Mesendoderm (in vitro differentiated cells): ENCODE measurements at regions not wholly inside any gene's neighbourhood (a gene's known extent, or its start where the extent isn't known, plus 50 kb on each side); places are given as distances from the start of the nearest gene placed in this dataset.

Experiments
- DNase-seq: peaks from one replicate; pipeline ENCODE4 v3.0.0; 2013
- H2AK5ac ChIP-seq: 2 replicates; pipeline ENCODE4 v1.6.1; 2013; ENCODE audit warnings: low read length, inconsistent platforms
- H2BK120ac ChIP-seq: 2 replicates; pipeline ENCODE4 v1.6.1; 2013; ENCODE audit warnings: low read depth, mild to moderate bottlenecking, low read length, moderate library complexity, mixed read lengths
- H2BK15ac ChIP-seq: replicated peaks from 2 replicates; pipeline ENCODE4 v1.6.1; 2013; ENCODE audit warnings: low read depth, mild to moderate bottlenecking, moderate library complexity
- H2BK5ac ChIP-seq: 2 replicates; pipeline ENCODE4 v1.6.1; 2013; ENCODE audit warnings: low read length, inconsistent platforms
- H3K18ac ChIP-seq: 2 replicates; pipeline ENCODE4 v1.6.1; 2013; ENCODE audit warnings: mild to moderate bottlenecking, low read length, mixed read lengths
- H3K23ac ChIP-seq: one replicate; pipeline ENCODE4 v1.6.1; 2013; ENCODE audit warnings: low read length
- H3K27ac ChIP-seq: 2 replicates; pipeline ENCODE4 v1.5.1; 2013; ENCODE audit warnings: low read depth, mild to moderate bottlenecking, inconsistent platforms, low read length, moderate library complexity
- H3K27me3 ChIP-seq: 2 replicates; pipeline ENCODE4 v1.6.1; 2013; ENCODE audit warnings: low read length, control low read depth, mild to moderate bottlenecking, inconsistent platforms; ENCODE audit not compliant: insufficient read depth, poor library complexity
- H3K36me3 ChIP-seq: 2 replicates; pipeline ENCODE4 v1.6.1; 2013; ENCODE audit warnings: low read length, inconsistent platforms; ENCODE audit not compliant: control insufficient read depth, insufficient read depth
- H3K4ac ChIP-seq: one replicate; pipeline ENCODE4 v1.6.1; 2013; ENCODE audit warnings: low read depth, mild to moderate bottlenecking, low read length, moderate library complexity
- H3K4me1 ChIP-seq: 2 replicates; pipeline ENCODE4 v1.6.1; 2013; ENCODE audit warnings: low read depth, low read length, inconsistent platforms; ENCODE audit not compliant: control insufficient read depth
- H3K4me2 ChIP-seq: 2 replicates; pipeline ENCODE4 v1.6.1; 2013; ENCODE audit warnings: low read length
- H3K4me3 ChIP-seq: 2 replicates; pipeline ENCODE4 v1.5.1; 2013; ENCODE audit warnings: mild to moderate bottlenecking, low read length
- H3K56ac ChIP-seq: one replicate; pipeline ENCODE4 v1.6.1; 2013; ENCODE audit warnings: low read length
- H3K79me1 ChIP-seq: 2 replicates; pipeline ENCODE4 v1.6.1; 2013; ENCODE audit warnings: low read length, inconsistent platforms
- H3K79me2 ChIP-seq: 2 replicates; pipeline ENCODE4 v1.6.1; 2013; ENCODE audit warnings: mild to moderate bottlenecking, low read length; ENCODE audit not compliant: control insufficient read depth, insufficient read depth
- H3K9ac ChIP-seq: 2 replicates; pipeline ENCODE4 v1.6.1; 2013; ENCODE audit warnings: low read length, inconsistent platforms
- H4K5ac ChIP-seq: one replicate; pipeline ENCODE4 v1.6.1; 2013; ENCODE audit warnings: low read length
- H4K8ac ChIP-seq: one replicate; pipeline ENCODE4 v1.6.1; 2013; ENCODE audit warnings: low read depth, mild to moderate bottlenecking, control low read depth, low read length, moderate library complexity
- WGBS: extraction: QIAGEN DNeasy Blood & Tissue Kit; methylation state at CpG from one replicate; pipeline ENCODE4 v1.1.7; 2013; ENCODE audit warnings: low lambda C conversion rate, missing lambda C conversion rate; ENCODE audit not compliant: insufficient coverage; ENCODE audit errors: extremely low coverage; 5-methylcytosine and 5-hydroxymethylcytosine counted together

GRCh38 chr17:34761646-34762045 lies 182.3 kb downstream of the TMEM132E start:
- no peak overlapping the region for H3K27ac ChIP-seq
- no peak overlapping the region for H3K4ac ChIP-seq
- WGBS: no CpG with 5 or more reads among the region's 4 CpGs
- H3K79me1 ChIP-seq: no peaks in the 10 kb centered on the region
- no peak overlapping the region for H3K18ac ChIP-seq
- H4K8ac ChIP-seq: no peak overlapping the region
- no peak overlapping the region for H3K4me2 ChIP-seq
- H4K5ac ChIP-seq: no peak overlapping the region
- H2AK5ac ChIP-seq: no peak overlapping the region
- H3K27me3 ChIP-seq: no peaks in the 10 kb centered on the region
- H3K79me2 ChIP-seq: no peaks in the 10 kb centered on the region
- H3K36me3 ChIP-seq: no peaks in the 10 kb centered on the region
- H3K4me3 ChIP-seq: no peak overlapping the region
- H3K9ac ChIP-seq: no peak overlapping the region
- no peaks in the 10 kb centered on the region for H3K4me1 ChIP-seq
- H2BK5ac ChIP-seq: no peak overlapping the region
- no peak overlapping the region for H3K23ac ChIP-seq
- H3K56ac ChIP-seq: no peak overlapping the region
- no peak overlapping the region for H2BK15ac ChIP-seq
- H2BK120ac ChIP-seq: no peak overlapping the region
- no peak for DNase-seq

DNA sequence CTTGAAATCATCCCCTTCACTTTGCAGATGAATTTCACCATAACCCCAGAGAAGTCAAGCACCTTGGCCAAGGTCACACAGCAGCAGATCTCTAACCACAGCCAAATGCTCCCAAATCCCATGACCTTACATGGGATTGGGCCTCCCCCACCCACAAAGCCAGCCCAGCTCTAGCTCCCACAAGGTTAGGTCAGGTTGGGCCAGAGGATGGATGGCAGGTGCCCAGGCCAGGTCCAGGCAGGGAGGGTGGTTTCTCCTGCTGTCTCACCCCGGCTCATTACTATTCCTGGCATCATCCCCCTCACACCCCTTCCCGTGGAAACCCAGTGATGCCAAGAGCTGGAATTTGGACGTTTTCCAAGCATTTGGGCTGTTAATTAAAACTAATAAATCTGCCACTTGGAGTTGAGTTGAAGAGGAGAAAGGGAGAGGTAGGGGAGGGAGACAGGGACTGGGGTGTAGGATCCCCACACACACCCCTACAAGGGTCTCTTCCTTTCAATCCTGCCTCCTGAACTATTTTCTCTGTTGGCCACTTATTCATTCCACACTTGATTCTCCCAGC lies 181.6 kb downstream of the TMEM132E start:
- no CpG with 5 or more reads among the region's 3 CpGs for WGBS

DNA sequence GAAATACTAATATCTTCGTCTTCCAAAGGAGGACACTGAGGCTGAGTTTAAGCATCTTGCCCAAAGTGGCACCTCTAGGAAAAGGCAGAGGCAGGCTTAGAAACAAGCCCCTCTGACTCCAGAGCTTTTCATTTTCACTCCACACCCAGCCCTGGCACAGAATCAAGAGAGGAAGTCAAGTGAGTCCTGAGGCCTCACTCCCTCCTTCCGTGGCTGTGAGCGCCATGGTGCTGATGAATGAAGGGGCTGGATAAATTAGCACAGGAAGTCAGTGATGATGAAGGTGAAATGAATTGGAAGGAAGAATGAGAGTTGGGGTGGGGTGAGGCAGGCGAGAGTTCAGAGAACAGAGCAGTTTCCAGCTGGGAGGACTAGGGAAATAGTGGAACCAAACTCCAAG lies 179.3 kb downstream of the TMEM132E start:
- no peak overlapping the region for H3K4me3 ChIP-seq
- H2AK5ac ChIP-seq: no peak overlapping the region
- WGBS: no CpG with 5 or more reads among the region's 4 CpGs

More for the DNA sequence above, 181.6 kb downstream of the TMEM132E start:
- Histone ChIP-seq H3K23ac (no peak overlapping the region), H3K9ac (no peak overlapping the region), H3K36me3 (no peaks in the 10 kb centered on the region), H2BK120ac (no peak overlapping the region), H3K79me2 (no peaks in the 10 kb centered on the region), H4K5ac (no peak overlapping the region), H3K56ac (no peak overlapping the region), H4K8ac (no peak overlapping the region), H2BK5ac (no peak overlapping the region), H3K4ac (no peak overlapping the region), H3K4me3 (no peak overlapping the region), H2AK5ac (no peak overlapping the region), H3K18ac (no peak overlapping the region), H3K27ac (no peak overlapping the region), H2BK15ac (no peak overlapping the region), H3K27me3 (no peaks in the 10 kb centered on the region), H3K4me2 (no peak overlapping the region), H3K79me1 (no peaks in the 10 kb centered on the region), H3K4me1 (no peaks in the 10 kb centered on the region)
- DNase-seq: no peak

GRCh38 chr17:34758316-34758715 lies 178.9 kb downstream of the TMEM132E start:
- Histone ChIP-seq H2BK120ac (no peak overlapping the region), H3K4me3 (no peak overlapping the region), H3K18ac (no peak overlapping the region), H2BK5ac (no peak overlapping the region), H4K8ac (no peak overlapping the region), H3K23ac (no peak overlapping the region), H3K4ac (no peak overlapping the region), H3K79me1 (no peaks in the 10 kb centered on the region), H3K36me3 (no peaks in the 10 kb centered on the region), H2AK5ac (no peak overlapping the region), H3K56ac (no peak overlapping the region), H4K5ac (no peak overlapping the region), H2BK15ac (no peak overlapping the region), H3K27ac (no peak overlapping the region), H3K4me2 (no peak overlapping the region), H3K9ac (no peak overlapping the region), H3K27me3 (no peaks in the 10 kb centered on the region), H3K4me1 (no peaks in the 10 kb centered on the region), H3K79me2 (no peaks in the 10 kb centered on the region)
- DNase-seq: no peak
- WGBS: no CpG with 5 or more reads among the region's 3 CpGs

More for the DNA sequence above, 179.3 kb downstream of the TMEM132E start:
- H3K79me1 ChIP-seq: no peaks in the 10 kb centered on the region
- H2BK5ac ChIP-seq: no peak overlapping the region
- no peaks in the 10 kb centered on the region for H3K27me3 ChIP-seq
- H3K4ac ChIP-seq: no peak overlapping the region
- H3K23ac ChIP-seq: no peak overlapping the region
- no peak for DNase-seq
- no peak overlapping the region for H3K9ac ChIP-seq
- H3K27ac ChIP-seq: no peak overlapping the region
- H4K8ac ChIP-seq: no peak overlapping the region
- H4K5ac ChIP-seq: no peak overlapping the region
- no peaks in the 10 kb centered on the region for H3K79me2 ChIP-seq
- H3K4me1 ChIP-seq: no peaks in the 10 kb centered on the region
- no peaks in the 10 kb centered on the region for H3K36me3 ChIP-seq
- H3K18ac ChIP-seq: no peak overlapping the region
- no peak overlapping the region for H3K4me2 ChIP-seq
- H2BK120ac ChIP-seq: no peak overlapping the region
- no peak overlapping the region for H2BK15ac ChIP-seq
- no peak overlapping the region for H3K56ac ChIP-seq

GRCh38 chr17:34757611-34758010 lies 178.2 kb downstream of the TMEM132E start:
- H3K4me3 ChIP-seq: no peak overlapping the region
- no peak overlapping the region for H2BK5ac ChIP-seq
- no peak overlapping the region for H2BK15ac ChIP-seq
- H3K27me3 ChIP-seq: no peaks in the 10 kb centered on the region
- H2AK5ac ChIP-seq: no peak overlapping the region
- no peak overlapping the region for H4K8ac ChIP-seq
- no peaks in the 10 kb centered on the region for H3K79me2 ChIP-seq
- no peak overlapping the region for H3K56ac ChIP-seq
- no peak overlapping the region for H4K5ac ChIP-seq
- no peak overlapping the region for H3K4me2 ChIP-seq
- no peak overlapping the region for H3K4ac ChIP-seq
- no peaks in the 10 kb centered on the region for H3K36me3 ChIP-seq
- H3K18ac ChIP-seq: no peak overlapping the region
- no peak for DNase-seq
- no peak overlapping the region for H3K27ac ChIP-seq
- no peak overlapping the region for H3K9ac ChIP-seq
- H2BK120ac ChIP-seq: no peak overlapping the region
- no peaks in the 10 kb centered on the region for H3K79me1 ChIP-seq
- no peaks in the 10 kb centered on the region for H3K4me1 ChIP-seq
- no peak overlapping the region for H3K23ac ChIP-seq
- no CpG with 5 or more reads among the region's 5 CpGs for WGBS

DNA sequence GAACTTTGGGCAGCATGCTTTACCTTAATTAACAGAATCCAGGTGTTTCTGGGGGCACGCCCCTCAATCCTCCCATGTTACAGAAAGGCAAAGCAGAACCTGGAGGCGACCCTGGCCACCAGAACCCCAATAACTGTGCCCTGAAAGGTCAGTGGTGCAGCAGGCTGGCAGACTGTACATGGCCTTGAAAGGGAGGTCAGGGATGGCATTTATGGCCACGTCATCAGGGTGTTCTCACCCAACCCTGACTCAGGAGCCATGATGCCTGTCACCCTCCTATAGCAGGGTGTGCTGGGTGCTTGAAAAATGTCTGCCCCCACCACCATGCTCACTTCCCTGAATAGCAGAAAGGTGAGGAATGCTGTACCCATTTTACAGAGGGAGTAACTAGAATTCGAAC lies 177.7 kb downstream of the TMEM132E start:
- no peak overlapping the region for H2BK15ac ChIP-seq
- no peak overlapping the region for H3K27ac ChIP-seq

More for the DNA sequence above, 177.7 kb downstream of the TMEM132E start:
- H3K4me2 ChIP-seq: no peak overlapping the region
- H3K79me2 ChIP-seq: no peaks in the 10 kb centered on the region
- no peak overlapping the region for H2BK5ac ChIP-seq
- no peak overlapping the region for H3K18ac ChIP-seq
- WGBS: no CpG with 5 or more reads among the region's 4 CpGs
- no peak overlapping the region for H2BK120ac ChIP-seq
- H3K9ac ChIP-seq: no peak overlapping the region
- H4K8ac ChIP-seq: no peak overlapping the region
- no peak overlapping the region for H4K5ac ChIP-seq
- H3K79me1 ChIP-seq: no peaks in the 10 kb centered on the region
- H2AK5ac ChIP-seq: no peak overlapping the region
- no peaks in the 10 kb centered on the region for H3K27me3 ChIP-seq
- no peak overlapping the region for H3K4me3 ChIP-seq
- H3K56ac ChIP-seq: no peak overlapping the region
- no peak for DNase-seq
- H3K4me1 ChIP-seq: no peaks in the 10 kb centered on the region
- H3K23ac ChIP-seq: no peak overlapping the region
- H3K36me3 ChIP-seq: no peaks in the 10 kb centered on the region
- H3K4ac ChIP-seq: no peak overlapping the region
